ENCODE measurements at regions not wholly inside any gene's neighbourhood (a gene's known extent, or its start where the extent isn't known, plus 50 kb on each side); places are given as distances from the start of the nearest gene placed in this dataset.

DNA sequence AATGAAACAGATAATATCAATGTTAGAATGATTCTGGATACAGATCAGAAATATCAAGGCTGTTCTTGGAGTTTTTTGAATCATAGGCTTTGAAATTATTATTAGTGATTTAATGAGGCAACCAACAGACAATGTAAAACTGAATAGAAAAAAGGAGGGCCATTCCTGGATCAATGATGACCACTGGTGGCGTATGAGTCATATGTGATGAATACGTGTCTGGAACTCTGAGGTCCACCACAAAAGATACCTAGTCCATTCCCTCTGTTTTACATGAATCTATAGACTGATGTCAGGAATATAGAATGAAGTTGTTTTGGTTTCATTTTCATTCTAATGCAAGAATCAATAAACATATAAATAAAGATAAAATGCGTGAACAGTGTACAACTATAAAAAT is 78.3 kb upstream of the RTL1 start:
- H3K27me3 ChIP-seq (ENCODE audit: control insufficient read depth, insufficient read depth, low read length), result no peaks in the 10 kb centered on the region
- H3K4me1 ChIP-seq (ENCODE audit: control insufficient read depth, insufficient read depth, low read length), result no peaks in the 10 kb centered on the region
- no peak overlapping the region for H3K4me3 ChIP-seq (ENCODE audit: low read depth in 2 of 2, low read length in 2 of 2)
- H3K9me3 ChIP-seq (ENCODE audit: control insufficient read depth, insufficient read depth, low read depth, low read length), result no peaks in the 10 kb centered on the region
- ATAC-seq (no peak), DNase-seq (ENCODE audit: low read depth, low spot score) (no peak)
- in situ Hi-C loops (cut with HindIII; ENCODE audit: low pct_unique_long_range_greater_than_20kb, low sequenced_read_pairs) (no loop called here), intact Hi-C loops (cut with micrococcal nuclease; ENCODE audit: unreplicated experiment) (no loop called here)
- BruUV-seq (replicated peaks), result no TSS peak
- no peak overlapping the region for H3K27ac ChIP-seq (ENCODE audit: low read length)
- TF ChIP-seq, protein P1, sequence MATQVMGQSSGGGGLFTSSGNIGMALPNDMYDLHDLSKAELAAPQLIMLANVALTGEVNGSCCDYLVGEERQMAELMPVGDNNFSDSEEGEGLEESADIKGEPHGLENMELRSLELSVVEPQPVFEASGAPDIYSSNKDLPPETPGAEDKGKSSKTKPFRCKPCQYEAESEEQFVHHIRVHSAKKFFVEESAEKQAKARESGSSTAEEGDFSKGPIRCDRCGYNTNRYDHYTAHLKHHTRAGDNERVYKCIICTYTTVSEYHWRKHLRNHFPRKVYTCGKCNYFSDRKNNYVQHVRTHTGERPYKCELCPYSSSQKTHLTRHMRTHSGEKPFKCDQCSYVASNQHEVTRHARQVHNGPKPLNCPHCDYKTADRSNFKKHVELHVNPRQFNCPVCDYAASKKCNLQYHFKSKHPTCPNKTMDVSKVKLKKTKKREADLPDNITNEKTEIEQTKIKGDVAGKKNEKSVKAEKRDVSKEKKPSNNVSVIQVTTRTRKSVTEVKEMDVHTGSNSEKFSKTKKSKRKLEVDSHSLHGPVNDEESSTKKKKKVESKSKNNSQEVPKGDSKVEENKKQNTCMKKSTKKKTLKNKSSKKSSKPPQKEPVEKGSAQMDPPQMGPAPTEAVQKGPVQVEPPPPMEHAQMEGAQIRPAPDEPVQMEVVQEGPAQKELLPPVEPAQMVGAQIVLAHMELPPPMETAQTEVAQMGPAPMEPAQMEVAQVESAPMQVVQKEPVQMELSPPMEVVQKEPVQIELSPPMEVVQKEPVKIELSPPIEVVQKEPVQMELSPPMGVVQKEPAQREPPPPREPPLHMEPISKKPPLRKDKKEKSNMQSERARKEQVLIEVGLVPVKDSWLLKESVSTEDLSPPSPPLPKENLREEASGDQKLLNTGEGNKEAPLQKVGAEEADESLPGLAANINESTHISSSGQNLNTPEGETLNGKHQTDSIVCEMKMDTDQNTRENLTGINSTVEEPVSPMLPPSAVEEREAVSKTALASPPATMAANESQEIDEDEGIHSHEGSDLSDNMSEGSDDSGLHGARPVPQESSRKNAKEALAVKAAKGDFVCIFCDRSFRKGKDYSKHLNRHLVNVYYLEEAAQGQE (IDR thresholded peaks at IDR 0.05; ENCODE audit: insufficient read depth in 1 of 2, low read depth in 2 of 2, low read length in 1 of 2), result no peak
- TF ChIP-seq TCF7L2 (IDR thresholded peaks at IDR 0.05; ENCODE audit: low read depth, low read length), result no peak
- TF ChIP-seq POLR2AphosphoS5 (IDR thresholded peaks at IDR 0.05; ENCODE audit: low read depth, low read length), result no peak
- TF ChIP-seq CTCF (IDR thresholded peaks at IDR 0.05), result no peak
- TF ChIP-seq SIN3A (IDR thresholded peaks at IDR 0.05; ENCODE audit: borderline replicate concordance, insufficient read depth, low read depth, low read length), result no peak
- ChIA-PET POLR2A (no interaction called here), CTCF (no interaction called here)
- peaks cover 3% of the 10 kb centered on the region; the same call in 1 of the 2 replicates for H3K36me3 ChIP-seq (ENCODE audit: control insufficient read depth, insufficient read depth, low read length)

DNA sequence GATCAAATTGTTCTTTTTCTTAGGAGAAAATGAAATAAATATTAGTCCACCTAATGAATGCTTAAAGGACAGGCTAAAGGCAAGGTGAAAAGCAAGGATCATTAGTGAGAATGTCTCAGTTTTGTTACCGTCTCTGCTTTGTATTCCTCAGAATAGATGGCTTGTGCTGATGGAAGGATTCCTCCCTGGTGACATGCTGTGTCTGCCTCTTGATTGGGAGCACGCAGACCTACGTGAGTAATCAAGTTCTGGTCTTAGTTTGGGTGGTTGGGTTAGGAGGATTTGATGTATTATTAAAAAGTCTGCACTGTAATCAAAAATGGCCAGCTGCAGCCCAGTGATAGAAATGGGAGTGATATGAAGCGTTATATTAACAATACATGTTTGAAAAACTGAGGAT is 78.8 kb upstream of the RTL1 start:
- in situ Hi-C loops (cut with HindIII; ENCODE audit: low pct_unique_long_range_greater_than_20kb, low sequenced_read_pairs), result no loop called here
- BruUV-seq (replicated peaks), result no TSS peak
- H3K27me3 ChIP-seq (ENCODE audit: control insufficient read depth, insufficient read depth, low read length), result no peaks in the 10 kb centered on the region
- H3K27ac ChIP-seq (ENCODE audit: low read length), result no peak overlapping the region
- ChIA-PET CTCF (no interaction called here), POLR2A (no interaction called here)
- DNase-seq (ENCODE audit: low read depth, low spot score), result no peak
- ATAC-seq, result no peak
- no peaks in the 10 kb centered on the region for H3K9me3 ChIP-seq (ENCODE audit: control insufficient read depth, insufficient read depth, low read depth, low read length)
- H3K4me1 ChIP-seq (ENCODE audit: control insufficient read depth, insufficient read depth, low read length), result no peaks in the 10 kb centered on the region
- H3K4me3 ChIP-seq (ENCODE audit: low read depth in 2 of 2, low read length in 2 of 2), result no peak overlapping the region
- no peak for TF ChIP-seq POLR2AphosphoS5 (IDR thresholded peaks at IDR 0.05; ENCODE audit: low read depth, low read length)
- no peak for TF ChIP-seq SIN3A (IDR thresholded peaks at IDR 0.05; ENCODE audit: borderline replicate concordance, insufficient read depth, low read depth, low read length)
- no peak for TF ChIP-seq CTCF (IDR thresholded peaks at IDR 0.05)
- no peak for TF ChIP-seq TCF7L2 (IDR thresholded peaks at IDR 0.05; ENCODE audit: low read depth, low read length)
- TF ChIP-seq, protein P1 (IDR thresholded peaks at IDR 0.05; ENCODE audit: insufficient read depth in 1 of 2, low read depth in 2 of 2, low read length in 1 of 2), result no peak
- intact Hi-C loops (cut with micrococcal nuclease; ENCODE audit: unreplicated experiment), result no loop called here
- peaks cover 6% of the 10 kb centered on the region; the same call in 1 of the 2 replicates for H3K36me3 ChIP-seq (ENCODE audit: control insufficient read depth, insufficient read depth, low read length)

Measured in Panc1 (cell line).